HG03196 (cell line): ENCODE measurements at regions not wholly inside any gene's neighbourhood (a gene's known extent, or its start where the extent isn't known, plus 50 kb on each side); places are given as distances from the start of the nearest gene placed in this dataset.

Experiments
- ATAC-seq: cut with Tn5 transposase; IDR thresholded peaks from one replicate; pipeline ENCODE4 v1.9.1; 2021; ENCODE audit not compliant: unreplicated experiment

GRCh38 chr4:31999848-32000247 lies 1279.7 kb downstream of the PCDH7 start:
- no peak for ATAC-seq

GRCh38 chr4:32000846-32001488 lies 1280.8 kb downstream of the PCDH7 start:
- no peak for ATAC-seq

- ATAC-seq: no peak
Measured at GRCh38 chr4:32002037-32002747, 1282.0 kb downstream of the PCDH7 start.

GRCh38 chr4:32003548-32003947 lies 1283.4 kb downstream of the PCDH7 start:
- ATAC-seq: no peak

DNA sequence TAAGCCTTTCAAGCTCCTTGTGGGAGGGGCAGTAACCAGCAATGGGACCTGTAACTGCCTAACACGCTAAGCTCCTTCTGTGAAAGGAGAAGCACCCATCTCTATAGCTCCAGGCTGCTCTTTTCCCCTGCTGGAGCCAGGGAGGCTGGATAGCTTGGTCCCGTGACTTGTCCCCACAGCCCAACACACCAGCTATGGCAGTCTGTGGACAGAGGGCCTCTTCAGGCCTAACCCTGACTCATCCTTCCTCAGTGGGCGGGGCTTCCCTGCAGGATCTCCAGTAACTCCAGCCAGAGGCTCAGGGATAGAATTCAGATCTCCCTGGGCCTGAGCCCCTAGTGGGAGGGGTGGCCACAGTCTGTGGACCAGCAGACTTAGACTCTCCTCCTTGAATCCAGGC lies 1290.1 kb downstream of the PCDH7 start:
- ATAC-seq: no peak

DNA sequence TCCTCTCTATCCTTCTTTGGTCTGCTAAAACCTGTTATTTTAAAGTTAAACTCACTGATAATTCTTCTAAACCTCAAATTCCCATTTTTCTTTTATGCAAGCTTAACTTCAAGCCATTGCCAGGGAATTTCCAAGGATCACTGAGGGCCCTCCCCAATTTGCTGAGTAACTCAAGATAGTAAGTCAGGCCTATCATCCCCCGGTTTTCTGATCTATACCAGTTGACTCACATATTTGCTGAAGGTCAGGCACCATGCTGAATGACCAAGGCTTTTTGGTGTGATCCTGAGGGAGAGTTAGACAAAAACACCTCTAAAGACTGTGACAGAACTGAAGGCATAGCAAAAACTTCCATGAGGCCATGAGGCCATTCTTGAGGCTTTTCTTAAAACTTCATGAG lies 1301.9 kb downstream of the PCDH7 start:
- ATAC-seq: no peak

- no peak for ATAC-seq
Measured at GRCh38 chr4:32025851-32026459, 1305.8 kb downstream of the PCDH7 start.

- ATAC-seq: no peak
Measured at GRCh38 chr4:32030406-32030805, 1310.2 kb downstream of the PCDH7 start.

GRCh38 chr4:32031026-32031425 lies 1310.9 kb downstream of the PCDH7 start:
- ATAC-seq: no peak

- ATAC-seq: no peak
Measured at GRCh38 chr4:32032136-32032672, 1312.0 kb downstream of the PCDH7 start.

GRCh38 chr4:32037399-32037798 lies 1317.2 kb downstream of the PCDH7 start:
- no peak for ATAC-seq

- no peak for ATAC-seq
Measured at GRCh38 chr4:32042486-32043247, 1322.5 kb downstream of the PCDH7 start.

GRCh38 chr4:32043248-32043633 lies 1323.1 kb downstream of the PCDH7 start:
- ATAC-seq: no peak

DNA sequence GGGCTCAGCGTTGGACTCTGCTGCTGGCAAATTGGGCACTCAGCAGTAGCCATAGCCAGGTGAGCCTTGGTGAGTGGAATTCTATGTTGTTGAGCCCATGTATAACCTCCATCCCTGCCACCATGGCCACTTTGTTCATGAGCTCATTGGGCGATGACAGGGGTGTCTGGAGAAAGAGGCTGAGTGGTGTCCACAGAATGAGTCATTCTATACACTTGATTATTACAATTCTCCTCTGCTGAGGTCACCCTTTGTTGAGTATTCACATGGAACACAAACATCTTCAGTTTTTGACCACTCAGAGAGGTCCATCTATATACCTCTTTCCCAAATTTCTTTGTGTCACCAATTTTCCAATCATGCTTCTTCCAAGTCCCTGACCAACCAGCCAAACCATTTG lies 1341.7 kb downstream of the PCDH7 start:
- ATAC-seq: no peak

DNA sequence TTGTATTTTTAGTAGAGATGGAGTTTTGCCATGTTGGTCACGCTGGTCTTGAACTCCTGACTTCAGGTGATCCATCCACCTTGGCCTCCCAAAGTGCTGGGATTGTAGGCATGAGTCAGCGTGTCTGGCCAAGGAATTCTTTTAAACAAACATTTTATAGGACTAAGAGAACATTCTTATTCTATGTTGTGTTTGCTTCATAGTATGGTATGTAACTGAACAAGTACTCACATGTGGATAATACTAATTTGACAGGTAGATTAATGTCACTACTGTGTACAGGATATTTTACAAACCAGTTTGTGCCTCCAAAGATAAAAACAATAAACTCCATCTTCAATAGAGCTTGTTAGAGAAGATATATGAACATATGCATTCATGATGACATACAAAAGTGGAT lies 1353.4 kb downstream of the PCDH7 start:
- ATAC-seq: no peak

DNA sequence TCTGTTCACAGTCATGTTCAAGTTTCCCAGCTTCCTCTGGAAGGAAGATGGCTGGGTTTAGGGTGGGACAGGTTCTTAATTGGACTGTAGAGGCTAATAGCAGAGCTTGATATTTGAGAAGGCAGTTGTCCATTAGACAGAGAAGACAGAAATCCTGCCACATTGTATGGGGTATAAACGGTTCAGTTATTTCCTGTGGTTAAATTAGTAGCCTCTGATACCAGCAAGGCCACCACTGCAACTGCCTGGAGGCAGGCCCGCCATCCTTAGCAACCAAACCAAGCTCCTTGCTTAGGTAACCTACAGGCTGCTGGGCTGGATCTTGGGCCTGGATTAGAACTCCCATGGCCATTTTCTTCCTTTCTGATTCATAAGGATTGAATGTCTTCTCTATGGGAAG lies 1367.0 kb downstream of the PCDH7 start:
- ATAC-seq: no peak

DNA sequence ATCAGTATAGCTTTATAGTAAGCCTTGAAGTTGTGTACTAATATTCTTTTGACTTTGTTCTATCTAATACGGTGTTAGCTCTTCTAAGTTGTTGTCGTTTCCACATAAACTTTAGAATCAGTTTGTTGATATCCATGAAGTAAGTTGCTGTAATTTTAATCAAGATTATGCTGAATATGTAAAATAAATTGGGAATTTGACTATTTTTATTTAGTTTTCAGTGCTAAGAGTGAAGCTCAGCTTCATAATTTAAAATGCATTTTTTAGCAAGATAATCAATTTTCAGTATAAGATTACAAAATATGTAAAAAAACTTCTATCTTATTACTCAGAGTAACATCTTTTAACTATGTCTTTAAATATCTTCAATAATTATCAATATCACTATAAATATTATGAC lies 1374.8 kb downstream of the PCDH7 start:
- no peak for ATAC-seq

GRCh38 chr4:32102896-32103295 lies 1382.7 kb downstream of the PCDH7 start:
- ATAC-seq: no peak

GRCh38 chr4:32106767-32107166 lies 1386.6 kb downstream of the PCDH7 start:
- ATAC-seq: no peak

DNA sequence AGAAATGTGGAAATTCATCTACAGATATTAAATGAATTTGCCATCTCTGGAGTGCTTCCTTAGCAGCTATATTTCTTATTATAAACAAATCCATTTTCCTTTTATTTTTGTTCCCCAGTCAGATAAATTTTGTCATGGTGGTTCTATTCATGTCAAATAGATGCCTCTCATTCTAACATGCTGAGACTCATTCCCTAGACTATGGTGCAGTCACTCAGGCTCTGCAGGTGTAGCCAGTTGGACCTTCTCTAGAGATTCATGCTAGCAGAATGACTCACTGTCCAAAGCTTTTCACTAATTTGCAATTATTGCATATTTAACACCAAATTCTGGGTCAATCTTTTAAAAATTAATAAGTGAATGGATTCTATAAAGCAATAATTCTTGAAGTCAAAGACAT lies 1392.7 kb downstream of the PCDH7 start:
- no peak for ATAC-seq

DNA sequence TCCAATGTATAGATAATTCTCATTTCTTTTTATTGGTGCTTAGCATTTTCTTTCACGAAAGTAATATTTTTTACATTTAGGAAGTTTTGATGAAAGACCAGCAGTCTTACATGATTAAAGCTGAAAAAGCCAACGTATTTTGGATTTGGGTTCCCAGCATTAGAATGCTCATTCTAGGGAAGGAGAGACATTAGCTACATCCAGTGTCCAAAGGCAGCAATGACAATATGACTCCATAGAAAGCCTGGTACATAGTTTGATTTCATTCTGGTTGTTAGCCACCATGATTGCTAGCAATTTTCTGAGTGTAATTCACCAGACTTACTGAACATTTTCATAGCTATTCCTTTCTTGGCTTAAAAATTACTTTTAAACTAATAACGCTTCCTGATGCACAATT lies 1397.5 kb downstream of the PCDH7 start:
- ATAC-seq: no peak
